SK-N-SH treated with all-trans-retinoic acid at 6 μM for 48 hours (cell line): ENCODE measurements at regions not wholly inside any gene's neighbourhood (a gene's known extent, or its start where the extent isn't known, plus 50 kb on each side); places are given as distances from the start of the nearest gene placed in this dataset.

ENCODE experiments used
- ATAC-seq: fragments of 200-7000 bp; cut with Tn5 transposase; 3 replicates; pipeline ENCODE4 v1.9.1; 2020; ENCODE audit warnings: mild to moderate bottlenecking, moderate library complexity
- ARNTL ChIP-seq: fragments of 450-650 bp; formaldehyde crosslinking; IDR thresholded peaks from 2 replicates; pipeline ENCODE4 v1.5.0; 2020; ENCODE audit warnings: low read depth, mild to moderate bottlenecking, moderate library complexity, borderline replicate concordance
- BACH2 ChIP-seq: fragments of 250-450 bp; sonication (Bioruptor Pico); IDR thresholded peaks from 2 replicates; pipeline ENCODE4 v1.9.0; 2021; ENCODE audit warnings: mild to moderate bottlenecking, borderline replicate concordance
- CSDC2 ChIP-seq: fragments of 250-450 bp; sonication (Bioruptor Pico); IDR thresholded peaks from 2 replicates; pipeline ENCODE4 v1.5.0; 2020; ENCODE audit warnings: mild to moderate bottlenecking, moderate library complexity
- CSRNP3 ChIP-seq: fragments of 250-450 bp; sonication (Bioruptor Pico); IDR thresholded peaks from 2 replicates; pipeline ENCODE4 v1.5.1; 2021; ENCODE audit warnings: mild to moderate bottlenecking, moderate library complexity
- ESRRG ChIP-seq: fragments of 250-450 bp; sonication (Bioruptor Pico); IDR thresholded peaks from 2 replicates; pipeline ENCODE4 v1.6.1; 2021; ENCODE audit warnings: mild to moderate bottlenecking
- GLIS3 ChIP-seq: fragments of 250-450 bp; sonication (Bioruptor Pico); IDR thresholded peaks from 2 replicates; pipeline ENCODE4 v1.5.0; 2020; ENCODE audit warnings: mild to moderate bottlenecking, moderate library complexity
- ISL1 ChIP-seq: fragments of 250-450 bp; sonication (Bioruptor Pico); IDR thresholded peaks from 2 replicates; pipeline ENCODE4 v2.1.2; 2022; ENCODE audit warnings: mild to moderate bottlenecking, moderate library complexity
- OSR1 ChIP-seq: fragments of 250-450 bp; sonication (Bioruptor Pico); IDR thresholded peaks from 2 replicates; pipeline ENCODE4 v1.8.0; 2022; ENCODE audit warnings: moderate library complexity, mild to moderate bottlenecking, inconsistent platforms
- PATZ1 ChIP-seq: fragments of 250-450 bp; sonication (Bioruptor Pico); IDR thresholded peaks from 2 replicates; pipeline ENCODE4 v1.8.0; 2020; ENCODE audit warnings: mild to moderate bottlenecking, moderate library complexity, borderline replicate concordance
- POU6F1 ChIP-seq: fragments of 250-450 bp; sonication (Bioruptor Pico); IDR thresholded peaks from 2 replicates; pipeline ENCODE4 v1.8.0; 2021; ENCODE audit warnings: low read depth, mild to moderate bottlenecking, moderate library complexity, borderline replicate concordance
- PPARA ChIP-seq: fragments of 250-450 bp; sonication (Bioruptor Pico); IDR thresholded peaks from 2 replicates; pipeline ENCODE4 v1.5.0; 2020; ENCODE audit warnings: mild to moderate bottlenecking, borderline replicate concordance
- RARB ChIP-seq: fragments of 250-450 bp; sonication (Bioruptor Pico); IDR thresholded peaks from 2 replicates; pipeline ENCODE4 v1.8.0; 2021; ENCODE audit warnings: mild to moderate bottlenecking, moderate library complexity
- SNAI2 ChIP-seq: fragments of 250-450 bp; sonication (Bioruptor Pico); IDR thresholded peaks from 2 replicates; pipeline ENCODE4 v1.5.0; 2020; ENCODE audit warnings: mild to moderate bottlenecking, moderate library complexity
- TOX ChIP-seq: fragments of 250-450 bp; sonication (Bioruptor Pico); IDR thresholded peaks from 2 replicates; pipeline ENCODE4 v1.8.0; 2021; ENCODE audit warnings: mild to moderate bottlenecking, moderate library complexity, borderline replicate concordance
- ZC3H10 ChIP-seq: fragments of 250-450 bp; sonication (Bioruptor Pico); IDR thresholded peaks from 2 replicates; pipeline ENCODE4 v1.5.1; 2021; ENCODE audit warnings: mild to moderate bottlenecking, moderate library complexity
- ZFP3 ChIP-seq: fragments of 250-450 bp; sonication (Bioruptor Pico); IDR thresholded peaks from 2 replicates; pipeline ENCODE4 v1.5.0; 2020; ENCODE audit warnings: mild to moderate bottlenecking, moderate library complexity
- ZFP30 ChIP-seq: fragments of 450-650 bp; formaldehyde crosslinking; IDR thresholded peaks from 2 replicates; pipeline ENCODE4 v1.5.0; 2022; ENCODE audit warnings: mild to moderate bottlenecking, moderate library complexity
- ZNF565 ChIP-seq: fragments of 450-650 bp; formaldehyde crosslinking; conservative IDR thresholded peaks from 2 replicates; pipeline ENCODE4 v1.5.0; 2020; ENCODE audit warnings: low read depth, mild to moderate bottlenecking, moderate library complexity
- ZNF70 ChIP-seq: fragments of 450-650 bp; formaldehyde crosslinking; IDR thresholded peaks from 2 replicates; pipeline ENCODE4 v1.5.0; 2020; ENCODE audit warnings: mild to moderate bottlenecking, moderate library complexity
- ZNF8 ChIP-seq: fragments of 450-650 bp; formaldehyde crosslinking; IDR thresholded peaks from 2 replicates; pipeline ENCODE4 v1.5.0; 2020; ENCODE audit warnings: mild to moderate bottlenecking, moderate library complexity
- TF ChIP-seq, protein P1 (sequence below): fragments of 250-450 bp; sonication (Bioruptor Pico); IDR thresholded peaks from 2 replicates; pipeline ENCODE4 v1.5.0; 2020; ENCODE audit warnings: mild to moderate bottlenecking, moderate library complexity
- TF ChIP-seq, protein P2 (sequence below): fragments of 250-450 bp; sonication (Bioruptor Pico); IDR thresholded peaks from 2 replicates; pipeline ENCODE4 v1.5.1; 2020; ENCODE audit warnings: low read depth, mild to moderate bottlenecking, moderate library complexity

- no peak for ATAC-seq
- TF ChIP-seq CSRNP3 (CRISPR knock-in tag) (no peak), BACH2 (CRISPR knock-in tag) (no peak), RARB (CRISPR knock-in tag) (no peak), TOX (CRISPR knock-in tag) (no peak), ZNF8 (CRISPR knock-in tag) (no peak), ZNF565 (CRISPR knock-in tag) (no peak), GLIS3 (CRISPR knock-in tag) (no peak), PPARA (no peak), ZNF70 (CRISPR knock-in tag) (no peak), CSDC2 (no peak), ISL1 (CRISPR knock-in tag) (no peak), ARNTL (CRISPR knock-in tag) (no peak), ZFP30 (CRISPR knock-in tag) (no peak), ESRRG (CRISPR knock-in tag) (no peak), ZFP3 (CRISPR knock-in tag) (no peak), OSR1 (CRISPR knock-in tag) (no peak)
- TF ChIP-seq, protein P1, sequence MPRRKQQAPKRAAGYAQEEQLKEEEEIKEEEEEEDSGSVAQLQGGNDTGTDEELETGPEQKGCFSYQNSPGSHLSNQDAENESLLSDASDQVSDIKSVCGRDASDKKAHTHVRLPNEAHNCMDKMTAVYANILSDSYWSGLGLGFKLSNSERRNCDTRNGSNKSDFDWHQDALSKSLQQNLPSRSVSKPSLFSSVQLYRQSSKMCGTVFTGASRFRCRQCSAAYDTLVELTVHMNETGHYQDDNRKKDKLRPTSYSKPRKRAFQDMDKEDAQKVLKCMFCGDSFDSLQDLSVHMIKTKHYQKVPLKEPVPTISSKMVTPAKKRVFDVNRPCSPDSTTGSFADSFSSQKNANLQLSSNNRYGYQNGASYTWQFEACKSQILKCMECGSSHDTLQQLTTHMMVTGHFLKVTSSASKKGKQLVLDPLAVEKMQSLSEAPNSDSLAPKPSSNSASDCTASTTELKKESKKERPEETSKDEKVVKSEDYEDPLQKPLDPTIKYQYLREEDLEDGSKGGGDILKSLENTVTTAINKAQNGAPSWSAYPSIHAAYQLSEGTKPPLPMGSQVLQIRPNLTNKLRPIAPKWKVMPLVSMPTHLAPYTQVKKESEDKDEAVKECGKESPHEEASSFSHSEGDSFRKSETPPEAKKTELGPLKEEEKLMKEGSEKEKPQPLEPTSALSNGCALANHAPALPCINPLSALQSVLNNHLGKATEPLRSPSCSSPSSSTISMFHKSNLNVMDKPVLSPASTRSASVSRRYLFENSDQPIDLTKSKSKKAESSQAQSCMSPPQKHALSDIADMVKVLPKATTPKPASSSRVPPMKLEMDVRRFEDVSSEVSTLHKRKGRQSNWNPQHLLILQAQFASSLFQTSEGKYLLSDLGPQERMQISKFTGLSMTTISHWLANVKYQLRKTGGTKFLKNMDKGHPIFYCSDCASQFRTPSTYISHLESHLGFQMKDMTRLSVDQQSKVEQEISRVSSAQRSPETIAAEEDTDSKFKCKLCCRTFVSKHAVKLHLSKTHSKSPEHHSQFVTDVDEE (CRISPR knock-in tag): no peak
- TF ChIP-seq, protein P2, sequence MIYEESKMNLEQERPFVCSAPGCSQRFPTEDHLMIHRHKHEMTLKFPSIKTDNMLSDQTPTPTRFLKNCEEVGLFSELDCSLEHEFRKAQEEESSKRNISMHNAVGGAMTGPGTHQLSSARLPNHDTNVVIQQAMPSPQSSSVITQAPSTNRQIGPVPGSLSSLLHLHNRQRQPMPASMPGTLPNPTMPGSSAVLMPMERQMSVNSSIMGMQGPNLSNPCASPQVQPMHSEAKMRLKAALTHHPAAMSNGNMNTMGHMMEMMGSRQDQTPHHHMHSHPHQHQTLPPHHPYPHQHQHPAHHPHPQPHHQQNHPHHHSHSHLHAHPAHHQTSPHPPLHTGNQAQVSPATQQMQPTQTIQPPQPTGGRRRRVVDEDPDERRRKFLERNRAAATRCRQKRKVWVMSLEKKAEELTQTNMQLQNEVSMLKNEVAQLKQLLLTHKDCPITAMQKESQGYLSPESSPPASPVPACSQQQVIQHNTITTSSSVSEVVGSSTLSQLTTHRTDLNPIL (CRISPR knock-in tag): no peak
- TF ChIP-seq, all 23 proteins: peak for 0
Measured at GRCh38 chr15:38154255-38154654, 98.4 kb upstream of the SPRED1 start.

DNA sequence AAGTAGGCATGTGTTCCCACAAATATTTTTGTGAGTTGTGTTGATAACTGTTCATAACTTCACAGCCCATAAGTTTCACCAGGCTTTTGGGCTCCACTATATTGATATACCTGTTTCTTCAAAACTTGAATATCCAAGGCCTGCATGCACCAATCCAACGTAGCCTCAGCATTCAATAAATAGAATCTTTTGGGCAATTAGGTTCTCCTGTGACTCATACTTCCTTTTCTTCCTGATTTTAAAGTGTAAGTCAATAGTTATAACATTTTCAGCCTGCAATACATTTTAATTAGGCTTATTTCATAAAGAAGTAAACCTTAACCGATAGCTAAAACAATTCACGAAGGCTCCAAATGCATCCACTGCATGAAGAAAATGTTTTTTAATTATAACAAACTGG lies 97.8 kb upstream of the SPRED1 start:
- no peak for ATAC-seq
- TF ChIP-seq OSR1 (CRISPR knock-in tag) (no peak), ZC3H10 (no peak), ISL1 (CRISPR knock-in tag) (no peak), ZFP3 (CRISPR knock-in tag) (no peak), ZFP30 (CRISPR knock-in tag) (no peak), ESRRG (CRISPR knock-in tag) (no peak), ARNTL (CRISPR knock-in tag) (no peak), CSRNP3 (CRISPR knock-in tag) (no peak), TOX (CRISPR knock-in tag) (no peak), SNAI2 (CRISPR knock-in tag) (no peak), POU6F1 (CRISPR knock-in tag) (no peak), CSDC2 (no peak), BACH2 (CRISPR knock-in tag) (no peak)

DNA sequence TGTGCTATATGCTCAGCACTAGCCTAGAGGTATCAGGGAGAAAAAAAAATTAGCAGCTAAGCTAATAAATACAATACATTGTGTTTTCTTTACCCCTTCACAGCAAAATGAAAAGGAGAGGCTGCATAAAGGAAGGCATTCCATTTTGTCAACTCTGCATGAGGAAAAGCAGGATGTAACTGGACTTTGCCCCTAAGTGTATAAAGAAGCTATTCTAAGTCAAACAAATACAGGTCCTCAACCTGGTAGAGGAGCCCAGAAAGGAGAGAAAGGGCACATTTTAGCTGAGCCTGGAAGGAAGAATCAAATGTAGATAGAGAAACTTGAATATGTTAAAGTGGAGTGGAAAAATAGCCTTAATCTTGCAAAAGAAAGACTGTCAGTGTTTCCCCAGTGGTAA lies 89.0 kb upstream of the SPRED1 start:
- no peak for TF ChIP-seq CSDC2
- TF ChIP-seq ZNF8 (CRISPR knock-in tag): no peak
- TF ChIP-seq, protein P2 (CRISPR knock-in tag): no peak
- TF ChIP-seq OSR1 (CRISPR knock-in tag): no peak
- no peak for TF ChIP-seq ZFP30 (CRISPR knock-in tag)
- TF ChIP-seq PATZ1 (CRISPR knock-in tag): no peak
- TF ChIP-seq ZNF565 (CRISPR knock-in tag): no peak
- no peak for TF ChIP-seq ESRRG (CRISPR knock-in tag)
- TF ChIP-seq ZNF70 (CRISPR knock-in tag): no peak
- no peak for TF ChIP-seq ARNTL (CRISPR knock-in tag)
- peak; percentile 16; the same call in 2 of the 3 replicates for ATAC-seq
